B cell (primary cell): ENCODE measurements at regions not wholly inside any gene's neighbourhood (a gene's known extent, or its start where the extent isn't known, plus 50 kb on each side); places are given as distances from the start of the nearest gene placed in this dataset.

Source experiments
- EZH2 ChIP-seq: IDR thresholded peaks from 2 replicates; pipeline ENCODE4 v1.6.1; 2012; ENCODE audit warnings: borderline replicate concordance, low read depth, mild to moderate bottlenecking, moderate library complexity, low read length; ENCODE audit not compliant: insufficient read depth, poor library complexity, severe bottlenecking
- TF ChIP-seq, protein P1 (sequence below): fragments of 200-600 bp; IDR thresholded peaks from one replicate; pipeline ENCODE4 v1.8.0; 2022; ENCODE audit warnings: antibody characterized with exemption, mild to moderate bottlenecking

DNA sequence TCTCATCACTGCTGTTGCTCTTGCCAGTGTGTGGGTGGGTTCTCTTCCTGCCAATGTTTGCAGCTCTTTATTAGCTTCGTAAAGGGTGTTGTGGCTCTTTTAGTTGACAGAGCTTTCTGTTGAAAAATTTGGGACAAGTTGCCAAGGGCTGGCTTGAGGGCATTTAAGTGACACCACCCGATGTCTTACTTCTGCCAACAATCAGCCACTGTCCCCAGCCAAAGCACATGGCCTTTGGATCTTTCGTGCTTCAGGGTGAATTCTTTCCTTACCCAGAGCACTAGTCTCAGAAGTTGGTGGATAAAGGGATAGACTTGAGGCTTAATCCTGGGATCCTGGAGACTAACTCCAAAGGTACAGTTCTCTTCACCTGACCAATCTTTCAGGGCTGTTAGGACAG lies 113.6 kb downstream of the SOX3 start:
- TF ChIP-seq, protein P1, sequence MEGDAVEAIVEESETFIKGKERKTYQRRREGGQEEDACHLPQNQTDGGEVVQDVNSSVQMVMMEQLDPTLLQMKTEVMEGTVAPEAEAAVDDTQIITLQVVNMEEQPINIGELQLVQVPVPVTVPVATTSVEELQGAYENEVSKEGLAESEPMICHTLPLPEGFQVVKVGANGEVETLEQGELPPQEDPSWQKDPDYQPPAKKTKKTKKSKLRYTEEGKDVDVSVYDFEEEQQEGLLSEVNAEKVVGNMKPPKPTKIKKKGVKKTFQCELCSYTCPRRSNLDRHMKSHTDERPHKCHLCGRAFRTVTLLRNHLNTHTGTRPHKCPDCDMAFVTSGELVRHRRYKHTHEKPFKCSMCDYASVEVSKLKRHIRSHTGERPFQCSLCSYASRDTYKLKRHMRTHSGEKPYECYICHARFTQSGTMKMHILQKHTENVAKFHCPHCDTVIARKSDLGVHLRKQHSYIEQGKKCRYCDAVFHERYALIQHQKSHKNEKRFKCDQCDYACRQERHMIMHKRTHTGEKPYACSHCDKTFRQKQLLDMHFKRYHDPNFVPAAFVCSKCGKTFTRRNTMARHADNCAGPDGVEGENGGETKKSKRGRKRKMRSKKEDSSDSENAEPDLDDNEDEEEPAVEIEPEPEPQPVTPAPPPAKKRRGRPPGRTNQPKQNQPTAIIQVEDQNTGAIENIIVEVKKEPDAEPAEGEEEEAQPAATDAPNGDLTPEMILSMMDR, result no peak
- TF ChIP-seq EZH2, result no peak
